ENCODE measurements at regions not wholly inside any gene's neighbourhood (a gene's known extent, or its start where the extent isn't known, plus 50 kb on each side); places are given as distances from the start of the nearest gene placed in this dataset.

- no peak for TF ChIP-seq POLR2A (IDR thresholded peaks at IDR 0.05)
- TF ChIP-seq EP300 (IDR thresholded peaks at IDR 0.05; ENCODE audit: low read depth): no peak
- TF ChIP-seq, protein P1, sequence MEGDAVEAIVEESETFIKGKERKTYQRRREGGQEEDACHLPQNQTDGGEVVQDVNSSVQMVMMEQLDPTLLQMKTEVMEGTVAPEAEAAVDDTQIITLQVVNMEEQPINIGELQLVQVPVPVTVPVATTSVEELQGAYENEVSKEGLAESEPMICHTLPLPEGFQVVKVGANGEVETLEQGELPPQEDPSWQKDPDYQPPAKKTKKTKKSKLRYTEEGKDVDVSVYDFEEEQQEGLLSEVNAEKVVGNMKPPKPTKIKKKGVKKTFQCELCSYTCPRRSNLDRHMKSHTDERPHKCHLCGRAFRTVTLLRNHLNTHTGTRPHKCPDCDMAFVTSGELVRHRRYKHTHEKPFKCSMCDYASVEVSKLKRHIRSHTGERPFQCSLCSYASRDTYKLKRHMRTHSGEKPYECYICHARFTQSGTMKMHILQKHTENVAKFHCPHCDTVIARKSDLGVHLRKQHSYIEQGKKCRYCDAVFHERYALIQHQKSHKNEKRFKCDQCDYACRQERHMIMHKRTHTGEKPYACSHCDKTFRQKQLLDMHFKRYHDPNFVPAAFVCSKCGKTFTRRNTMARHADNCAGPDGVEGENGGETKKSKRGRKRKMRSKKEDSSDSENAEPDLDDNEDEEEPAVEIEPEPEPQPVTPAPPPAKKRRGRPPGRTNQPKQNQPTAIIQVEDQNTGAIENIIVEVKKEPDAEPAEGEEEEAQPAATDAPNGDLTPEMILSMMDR (IDR thresholded peaks at IDR 0.05): no peak
- no peak for TF ChIP-seq POLR2AphosphoS5 (IDR thresholded peaks at IDR 0.05)
Measured at GRCh38 chr13:74645586-74645985, 511.4 kb upstream of the KLF12 start.
